HG03565 (cell line): ENCODE measurements at regions not wholly inside any gene's neighbourhood (a gene's known extent, or its start where the extent isn't known, plus 50 kb on each side); places are given as distances from the start of the nearest gene placed in this dataset.

Source experiments
- ATAC-seq: cut with Tn5 transposase; IDR thresholded peaks from one replicate; pipeline ENCODE4 v1.9.1; 2021; ENCODE audit warnings: mild to moderate bottlenecking, moderate library complexity; ENCODE audit not compliant: unreplicated experiment

- no peak for ATAC-seq
These were observed 544.6 kb upstream of the BTBD3 start for GRCh38 chr20:11372876-11373790.

GRCh38 chr20:11375335-11375734, 542.4 kb upstream of the BTBD3 start:
- ATAC-seq = no peak

GRCh38 chr20:11375966-11376365, 541.7 kb upstream of the BTBD3 start:
- ATAC-seq = no peak

- no peak for ATAC-seq
These were observed 541.3 kb upstream of the BTBD3 start for GRCh38 chr20:11376420-11376819.

GRCh38 chr20:11376998-11377397, 540.7 kb upstream of the BTBD3 start:
- no peak for ATAC-seq

- ATAC-seq = no peak
These were observed 539.9 kb upstream of the BTBD3 start for GRCh38 chr20:11377761-11378160.

- ATAC-seq = no peak
These were observed 539.4 kb upstream of the BTBD3 start for GRCh38 chr20:11378252-11378651.

- no peak for ATAC-seq
These were observed 538.3 kb upstream of the BTBD3 start for GRCh38 chr20:11379257-11380011.

- ATAC-seq = no peak
These were observed 537.4 kb upstream of the BTBD3 start for GRCh38 chr20:11380283-11380682.

- ATAC-seq = no peak
These were observed 530.4 kb upstream of the BTBD3 start for GRCh38 chr20:11387189-11387754.

GRCh38 chr20:11389186-11389585, 528.5 kb upstream of the BTBD3 start:
- ATAC-seq = no peak

GRCh38 chr20:11391591-11391990, 526.1 kb upstream of the BTBD3 start:
- no peak for ATAC-seq

GRCh38 chr20:11394145-11394833, 523.4 kb upstream of the BTBD3 start:
- ATAC-seq = no peak

GRCh38 chr20:11395581-11395980, 522.1 kb upstream of the BTBD3 start:
- ATAC-seq = no peak

GRCh38 chr20:11401988-11402387, 515.7 kb upstream of the BTBD3 start:
- ATAC-seq = no peak

- no peak for ATAC-seq
These were observed 514.0 kb upstream of the BTBD3 start for GRCh38 chr20:11403711-11404110.

GRCh38 chr20:11406877-11407276, 510.8 kb upstream of the BTBD3 start:
- no peak for ATAC-seq

GRCh38 chr20:11409561-11409960, 508.1 kb upstream of the BTBD3 start:
- no peak for ATAC-seq

- ATAC-seq = no peak
These were observed 505.9 kb upstream of the BTBD3 start for GRCh38 chr20:11411765-11412164.

- ATAC-seq = no peak
These were observed 490.7 kb upstream of the BTBD3 start for GRCh38 chr20:11426948-11427347.

- ATAC-seq = no peak
These were observed 488.5 kb upstream of the BTBD3 start for GRCh38 chr20:11429168-11429567.
